AG04450 (cell line): ENCODE measurements at regions not wholly inside any gene's neighbourhood (a gene's known extent, or its start where the extent isn't known, plus 50 kb on each side); places are given as distances from the start of the nearest gene placed in this dataset.

ENCODE experiments used
- CTCF ChIA-PET: fragments of 300-600, 350-600 bp; formaldehyde crosslinking; extraction: SDS; loops from one replicate; lab custom pipeline; 2022; ENCODE audit warnings: antibody characterized with exemption, inconsistent platforms; lab: Charles Lee
- POLR2A ChIA-PET: fragments of 350-600 bp; formaldehyde crosslinking; extraction: SDS; loops from one replicate; lab custom pipeline; 2021; ENCODE audit warnings: antibody characterized with exemption, inconsistent platforms; lab: Yijun Ruan, JAX
- DNase-seq: peaks from one replicate; pipeline ENCODE4 v3.0.0-alpha.2; 2011; ENCODE audit warnings: low read depth, low spot score
- H3K27ac ChIP-seq: one replicate; pipeline ENCODE4 v1.5.1; 2012; ENCODE audit warnings: low read depth, low read length, control low read depth
- H3K27me3 ChIP-seq: one replicate; pipeline ENCODE4 v1.6.0; 2012; ENCODE audit warnings: low read length; ENCODE audit not compliant: control insufficient read depth, insufficient read depth
- H3K4me3 ChIP-seq: 2 replicates; pipeline ENCODE4 v1.5.1; 2011; ENCODE audit warnings: mild to moderate bottlenecking, low read depth, low read length, control low read depth
- H3K9me3 ChIP-seq: 2 replicates; pipeline ENCODE4 v1.5.1; 2012; ENCODE audit warnings: low read length; ENCODE audit not compliant: control insufficient read depth, insufficient read depth
- CTCF ChIP-seq: IDR thresholded peaks from 2 replicates; pipeline ENCODE4 v1.5.1; 2011; ENCODE audit warnings: low read depth, low read length, control low read depth, inconsistent platforms

GRCh38 chr5:159657771-159658170 is 258.5 kb upstream of the ADRA1B start:
- CTCF ChIA-PET: interaction anchor here (0.7 kb wide), 2 partner anchors 52 to 204 kb away, joined by 4 read pairs; no protein-coding TSS in a partner anchor

DNA sequence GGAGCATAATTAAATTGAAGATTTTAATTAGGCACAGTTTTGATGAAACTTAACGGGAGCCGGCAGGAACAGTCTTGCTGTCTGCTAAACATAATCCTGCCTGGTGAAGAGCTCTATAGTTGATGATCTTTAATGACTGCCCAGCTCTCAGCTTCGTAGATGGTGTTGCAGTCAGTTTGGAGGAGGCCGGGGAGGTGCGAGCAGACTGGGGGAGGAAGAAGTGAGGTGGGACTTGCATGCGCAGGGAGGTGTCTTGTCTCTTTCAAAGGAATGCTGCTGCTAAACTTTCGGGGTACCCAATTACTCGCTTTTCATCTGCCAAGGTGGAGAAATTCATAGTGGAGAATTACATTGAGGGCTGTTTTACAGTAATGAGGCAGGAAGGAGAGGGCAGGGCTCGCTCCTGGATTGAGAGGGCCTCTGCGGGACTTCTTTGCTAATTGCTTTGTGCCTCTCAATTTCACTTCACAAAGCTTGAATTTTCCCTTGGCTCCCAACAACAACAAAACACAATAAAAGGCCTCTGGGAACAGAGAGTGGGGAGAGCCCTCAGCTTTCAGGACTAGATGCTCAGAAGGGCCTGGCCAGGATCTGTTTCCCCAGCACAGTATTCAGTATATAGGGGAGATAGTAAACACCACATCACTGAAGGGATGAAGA is 257.9 kb upstream of the ADRA1B start:
- DNase-seq: no peak
- peaks cover 3% of the 10 kb centered on the region for H3K27me3 ChIP-seq
- H3K9me3 ChIP-seq: no peaks in the 10 kb centered on the region
- no peak overlapping the region for H3K4me3 ChIP-seq
- H3K27ac ChIP-seq: no peak overlapping the region
- POLR2A ChIA-PET: no interaction called here
- no peak for TF ChIP-seq CTCF
- CTCF ChIA-PET: no interaction called here

More at GRCh38 chr5:159657771-159658170, 258.5 kb upstream of the ADRA1B start:
- Histone ChIP-seq H3K27me3 (peaks cover 5% of the 10 kb centered on the region), H3K27ac (no peak overlapping the region), H3K9me3 (no peaks in the 10 kb centered on the region), H3K4me3 (no peak overlapping the region)
- POLR2A ChIA-PET: no interaction called here
- no peak for DNase-seq
- TF ChIP-seq CTCF: no peak

DNA sequence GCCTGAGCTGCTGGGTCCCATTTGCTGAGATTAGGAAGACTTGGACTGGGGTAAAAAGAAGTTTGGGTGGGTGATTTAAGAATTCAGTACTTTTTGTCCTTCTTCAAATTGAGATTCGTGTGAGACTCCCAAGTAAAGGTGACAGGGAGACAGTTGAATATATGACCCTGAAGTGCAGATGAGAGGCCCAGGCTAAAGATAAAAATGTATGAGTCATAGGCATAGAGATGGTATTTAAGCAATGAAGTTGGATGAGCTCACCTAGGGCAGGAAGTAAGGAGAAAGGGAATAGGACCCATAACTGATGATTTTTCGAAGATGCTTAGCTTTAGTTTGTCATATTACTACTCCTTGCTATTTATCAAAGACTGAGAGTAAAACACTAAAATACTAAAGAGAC is 255.9 kb upstream of the ADRA1B start:
- Histone ChIP-seq H3K9me3 (no peaks in the 10 kb centered on the region), H3K27me3 (peaks cover 3% of the 10 kb centered on the region), H3K4me3 (no peak overlapping the region), H3K27ac (no peak overlapping the region)
- TF ChIP-seq CTCF: no peak
- POLR2A ChIA-PET: no interaction called here
- no peak for DNase-seq
- CTCF ChIA-PET: no interaction called here

DNA sequence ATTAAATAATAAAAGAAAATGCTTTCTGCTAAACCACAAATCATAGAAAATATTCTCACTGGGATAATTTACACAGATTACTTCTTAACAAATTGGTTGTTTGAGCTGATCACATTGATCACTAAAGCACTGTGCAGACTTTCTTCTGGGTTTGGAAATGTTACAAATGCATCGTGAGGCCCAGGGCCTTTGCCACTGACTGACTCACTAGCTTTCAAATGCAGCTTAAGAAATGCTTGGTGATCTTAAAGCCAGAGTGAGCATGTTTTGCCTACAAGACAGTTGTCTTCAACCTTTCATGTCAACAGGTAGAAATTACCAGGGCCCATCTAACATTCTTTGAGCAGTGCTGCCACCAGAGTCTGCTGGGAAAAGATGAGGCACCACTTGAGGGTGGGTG is 252.3 kb upstream of the ADRA1B start:
- POLR2A ChIA-PET: no interaction called here
- DNase-seq: no peak

More for the DNA sequence above, 252.3 kb upstream of the ADRA1B start:
- Histone ChIP-seq H3K4me3 (no peak overlapping the region), H3K27me3 (peaks cover 6% of the 10 kb centered on the region), H3K27ac (no peak overlapping the region), H3K9me3 (no peaks in the 10 kb centered on the region)
- CTCF ChIA-PET: no interaction called here
- no peak for TF ChIP-seq CTCF
